GM12875 (cell line): ENCODE measurements at regions not wholly inside any gene's neighbourhood (a gene's known extent, or its start where the extent isn't known, plus 50 kb on each side); places are given as distances from the start of the nearest gene placed in this dataset.

ENCODE experiments used
- H3K4me3 ChIP-seq: one replicate; pipeline ENCODE4 v1.5.1; 2011; ENCODE audit warnings: low read depth, low read length, control low read depth
- CTCF ChIP-seq: IDR thresholded peaks from 2 replicates; pipeline ENCODE4 v1.5.1; 2011; ENCODE audit warnings: low read depth, mild to moderate bottlenecking, control low read depth, inconsistent platforms, low read length, moderate library complexity, borderline replicate concordance; ENCODE audit not compliant: insufficient read depth

GRCh38 chr2:234684466-234684865, 187.6 kb upstream of the ARL4C start:
- no peak overlapping the region for H3K4me3 ChIP-seq
- no peak for TF ChIP-seq CTCF

- TF ChIP-seq CTCF, result no peak
- H3K4me3 ChIP-seq, result no peak overlapping the region
These were observed 187.1 kb upstream of the ARL4C start for GRCh38 chr2:234683950-234684349.

GRCh38 chr2:234682492-234683228, 185.8 kb upstream of the ARL4C start:
- TF ChIP-seq CTCF, result no peak

GRCh38 chr2:234680688-234681619, 184.1 kb upstream of the ARL4C start:
- TF ChIP-seq CTCF, result no peak
- no peak overlapping the region for H3K4me3 ChIP-seq

More at GRCh38 chr2:234682492-234683228, 185.8 kb upstream of the ARL4C start:
- H3K4me3 ChIP-seq, result no peak overlapping the region

- TF ChIP-seq CTCF, result no peak
These were observed 183.1 kb upstream of the ARL4C start for GRCh38 chr2:234679741-234680687.

GRCh38 chr2:234679301-234679740, 182.4 kb upstream of the ARL4C start:
- no peak for TF ChIP-seq CTCF
- no peak overlapping the region for H3K4me3 ChIP-seq

More at GRCh38 chr2:234679741-234680687, 183.1 kb upstream of the ARL4C start:
- no peak overlapping the region for H3K4me3 ChIP-seq
